ENCODE measurements at regions not wholly inside any gene's neighbourhood (a gene's known extent, or its start where the extent isn't known, plus 50 kb on each side); places are given as distances from the start of the nearest gene placed in this dataset.

DNA sequence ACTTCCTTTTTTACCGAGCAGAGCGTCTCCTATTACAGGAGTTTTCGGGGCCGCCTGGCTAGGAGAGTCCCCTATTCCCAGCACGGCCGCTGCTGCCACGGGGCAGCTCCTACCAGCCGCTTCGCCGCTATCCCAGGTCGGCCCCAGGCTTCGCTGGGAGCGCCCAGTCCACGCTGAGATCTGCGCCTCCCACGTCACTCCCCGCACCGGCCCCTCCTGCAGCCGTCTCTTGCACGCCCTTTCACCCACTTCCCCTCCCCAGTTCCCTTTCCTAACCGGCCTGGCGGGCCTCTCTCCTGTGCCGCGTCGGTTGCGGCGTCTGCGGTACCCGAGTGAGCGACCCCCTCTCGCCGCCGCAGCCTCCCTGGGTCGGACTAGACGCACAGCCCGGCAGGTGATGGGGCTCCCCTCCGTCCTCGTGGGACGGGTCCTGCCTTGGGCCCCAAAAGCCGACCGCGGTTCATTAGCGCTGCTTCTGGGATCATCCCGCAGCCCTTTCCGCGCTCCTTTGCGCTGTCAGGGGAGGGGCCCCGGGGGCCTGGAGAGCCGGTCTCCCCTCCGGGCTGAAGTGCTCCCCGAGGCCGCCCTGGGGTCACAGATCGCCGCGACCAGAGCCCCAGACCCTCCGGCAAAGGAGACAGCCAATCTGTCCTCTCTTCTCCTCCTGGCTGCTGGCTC, 1318.4 kb downstream of the TMEM121 start:
- TF ChIP-seq POLR2AphosphoS5 (IDR thresholded peaks at IDR 0.05; ENCODE audit: borderline replicate concordance, low read depth, low read length) (no peak), EZH2 (IDR thresholded peaks at IDR 0.05) (no peak), FOXP2 (optimal IDR thresholded peaks at IDR 0.05; ENCODE audit: control extremely low read depth, extremely low read length, insufficient read depth) (no peak)

All from SK-N-MC (cell line).